Upper lobe of left lung (tissue), 6 donors: ENCODE measurements at regions not wholly inside any gene's neighbourhood (a gene's known extent, or its start where the extent isn't known, plus 50 kb on each side); places are given as distances from the start of the nearest gene placed in this dataset.

Experiments
- ATAC-seq, 2 donors: fragments of 200-7000 bp; cut with Tn5 transposase; one replicate each; pipeline ENCODE4 v1.9.1; 2022; ENCODE audit warnings: mild to moderate bottlenecking in 2 of 2, moderate library complexity in 2 of 2; ENCODE audit not compliant: low FRiP score in 2 of 2
- DNase-seq, 2 donors: peaks; one replicate each; pipeline ENCODE4 v3.0.0-alpha.2; 2019 to 2020
- H3K27ac ChIP-seq, 4 donors: fragments of 200-600 bp; sonication (generic); one replicate each; pipeline ENCODE4 v1.5.1; 2016 to 2019
- H3K27me3 ChIP-seq, 4 donors: fragments of 200-600 bp; sonication (generic); one replicate each; pipeline ENCODE4 v1.5.1; 2017 to 2019
- H3K36me3 ChIP-seq, 4 donors: fragments of 200-600 bp; sonication (generic); one replicate each; pipeline ENCODE4 v1.5.1; 2016 to 2019
- H3K4me1 ChIP-seq, 4 donors: fragments of 200-600 bp; sonication (generic); one replicate each; pipeline ENCODE4 v1.5.1; 2018 to 2019
- H3K4me3 ChIP-seq, 4 donors: fragments of 200-600 bp; sonication (generic); one replicate each; pipeline ENCODE4 v1.5.1; 2017 to 2019; ENCODE audit warnings: mild to moderate bottlenecking in 2 of 4, moderate library complexity in 1 of 4
- H3K9me3 ChIP-seq, 4 donors: fragments of 200-600 bp; sonication (generic); one replicate each; pipeline ENCODE4 v1.5.1; 2018 to 2019
- EP300 ChIP-seq, 4 donors: sonication (generic); formaldehyde crosslinking; IDR thresholded peaks; one replicate each; pipeline ENCODE4 v1.5.1; 2017; ENCODE audit warnings: antibody characterized with exemption in 4 of 4, control low read depth in 2 of 4
- POLR2A ChIP-seq, 4 donors: fragments of 450-650 bp; IDR thresholded peaks; one replicate each; pipeline ENCODE4 v1.5.1; 2016 to 2017; ENCODE audit warnings: antibody characterized with exemption in 4 of 4, mild to moderate bottlenecking in 2 of 4
- POLR2AphosphoS5 ChIP-seq, 2 donors: sonication (generic); formaldehyde crosslinking; IDR thresholded peaks; one replicate each; pipeline ENCODE4 v1.5.1; 2017; ENCODE audit warnings: antibody characterized with exemption in 2 of 2
- WGBS, 2 donors: methylation state at CpG; one replicate each; pipeline ENCODE4 v1.1.5; 2017 to 2018; 5-methylcytosine and 5-hydroxymethylcytosine counted together
- TF ChIP-seq, protein P1 (sequence below), 6 experiments: fragments of 450-650 bp in 4 of 6; fragments of 200-600 bp in 2 of 6; sonication (generic) in 2 of 6; IDR thresholded peaks; one replicate each; pipeline ENCODE4 v1.5.1; 2016 to 2019; ENCODE audit warnings: antibody characterized with exemption in 6 of 6
- donor health status: DM: no; HTN: no; CAD: no; lungs with moderate emphysema.
- donor health status: DM: no; HTN: yes; CAD: no; lungs with severe emphysema.

DNA sequence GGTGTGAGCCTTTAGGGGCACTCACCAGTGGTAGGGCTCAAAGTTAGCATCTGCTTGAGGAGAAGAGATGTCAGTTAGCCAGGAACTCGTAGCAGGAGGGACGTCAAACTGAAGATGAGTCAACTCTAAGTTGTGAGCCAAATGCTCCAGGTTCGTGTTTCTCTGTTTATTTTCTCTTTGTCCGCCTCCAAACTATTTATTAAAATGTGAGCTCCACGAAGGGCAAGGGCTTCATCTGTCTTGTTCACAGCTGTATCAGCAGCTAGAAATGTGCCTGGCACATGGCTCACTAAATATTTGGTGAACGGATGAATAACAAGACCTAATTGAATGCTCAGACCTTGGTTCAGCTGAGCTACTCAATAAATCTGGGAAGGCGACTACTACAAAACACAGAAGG, 248.9 kb downstream of the BCOR start:
- ATAC-seq = peak in 1 of 2 donors; percentile 16
- H3K4me1 ChIP-seq = peaks cover 0 to 4% (median 0%) of the 10 kb centered on the region in 4 donors
- 79 to 88% methylated on average over 7 of the region's 7 CpGs for WGBS, 2 donors
- H3K27me3 ChIP-seq = no peaks in the 10 kb centered on the region
- no peak for TF ChIP-seq POLR2A (IDR thresholded peaks at IDR 0.05)
- TF ChIP-seq, protein P1, sequence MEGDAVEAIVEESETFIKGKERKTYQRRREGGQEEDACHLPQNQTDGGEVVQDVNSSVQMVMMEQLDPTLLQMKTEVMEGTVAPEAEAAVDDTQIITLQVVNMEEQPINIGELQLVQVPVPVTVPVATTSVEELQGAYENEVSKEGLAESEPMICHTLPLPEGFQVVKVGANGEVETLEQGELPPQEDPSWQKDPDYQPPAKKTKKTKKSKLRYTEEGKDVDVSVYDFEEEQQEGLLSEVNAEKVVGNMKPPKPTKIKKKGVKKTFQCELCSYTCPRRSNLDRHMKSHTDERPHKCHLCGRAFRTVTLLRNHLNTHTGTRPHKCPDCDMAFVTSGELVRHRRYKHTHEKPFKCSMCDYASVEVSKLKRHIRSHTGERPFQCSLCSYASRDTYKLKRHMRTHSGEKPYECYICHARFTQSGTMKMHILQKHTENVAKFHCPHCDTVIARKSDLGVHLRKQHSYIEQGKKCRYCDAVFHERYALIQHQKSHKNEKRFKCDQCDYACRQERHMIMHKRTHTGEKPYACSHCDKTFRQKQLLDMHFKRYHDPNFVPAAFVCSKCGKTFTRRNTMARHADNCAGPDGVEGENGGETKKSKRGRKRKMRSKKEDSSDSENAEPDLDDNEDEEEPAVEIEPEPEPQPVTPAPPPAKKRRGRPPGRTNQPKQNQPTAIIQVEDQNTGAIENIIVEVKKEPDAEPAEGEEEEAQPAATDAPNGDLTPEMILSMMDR (IDR thresholded peaks at IDR 0.05) = no peak
- TF ChIP-seq EP300 (IDR thresholded peaks at IDR 0.05) = no peak
- no peak for TF ChIP-seq POLR2AphosphoS5 (IDR thresholded peaks at IDR 0.05)
- no peak for DNase-seq
- no peak overlapping the region for H3K4me3 ChIP-seq
- no peak overlapping the region for H3K27ac ChIP-seq
- H3K36me3 ChIP-seq = no peaks in the 10 kb centered on the region
- H3K9me3 ChIP-seq = no peaks in the 10 kb centered on the region

DNA sequence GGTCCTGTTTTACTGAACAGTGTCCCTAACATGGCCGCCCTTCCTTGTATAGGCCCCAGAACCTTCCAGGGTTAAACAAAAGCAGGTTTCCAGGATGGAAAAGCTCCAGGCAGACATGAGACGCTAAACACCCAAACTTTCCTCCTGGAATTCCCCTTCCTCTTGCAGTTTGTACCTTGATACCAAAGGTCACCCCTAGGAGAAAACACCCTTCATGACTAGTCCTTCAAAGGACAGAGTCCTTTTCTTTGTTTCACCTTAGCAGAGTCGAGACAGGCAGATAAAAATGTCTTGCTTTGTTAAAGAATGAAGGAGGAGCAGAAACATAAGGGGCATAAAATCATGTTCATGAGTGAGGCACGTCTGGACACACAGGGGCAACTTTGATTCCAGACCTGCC, 247.5 kb downstream of the BCOR start:
- WGBS, 2 donors = 65 to 68% methylated on average over 4 of the region's 4 CpGs
- Histone ChIP-seq H3K4me1 (peaks cover under 1 to 8% (median 4%) of the 10 kb centered on the region in 4 donors), H3K27me3 (no peaks in the 10 kb centered on the region), H3K4me3 (no peak overlapping the region), H3K36me3 (no peaks in the 10 kb centered on the region), H3K27ac (no peak overlapping the region), H3K9me3 (no peaks in the 10 kb centered on the region)
- no peak for ATAC-seq
- TF ChIP-seq, protein P1 (IDR thresholded peaks at IDR 0.05) = no peak
- TF ChIP-seq POLR2A (IDR thresholded peaks at IDR 0.05) (no peak), EP300 (IDR thresholded peaks at IDR 0.05) (no peak), POLR2AphosphoS5 (IDR thresholded peaks at IDR 0.05) (no peak)
- no peak for DNase-seq

DNA sequence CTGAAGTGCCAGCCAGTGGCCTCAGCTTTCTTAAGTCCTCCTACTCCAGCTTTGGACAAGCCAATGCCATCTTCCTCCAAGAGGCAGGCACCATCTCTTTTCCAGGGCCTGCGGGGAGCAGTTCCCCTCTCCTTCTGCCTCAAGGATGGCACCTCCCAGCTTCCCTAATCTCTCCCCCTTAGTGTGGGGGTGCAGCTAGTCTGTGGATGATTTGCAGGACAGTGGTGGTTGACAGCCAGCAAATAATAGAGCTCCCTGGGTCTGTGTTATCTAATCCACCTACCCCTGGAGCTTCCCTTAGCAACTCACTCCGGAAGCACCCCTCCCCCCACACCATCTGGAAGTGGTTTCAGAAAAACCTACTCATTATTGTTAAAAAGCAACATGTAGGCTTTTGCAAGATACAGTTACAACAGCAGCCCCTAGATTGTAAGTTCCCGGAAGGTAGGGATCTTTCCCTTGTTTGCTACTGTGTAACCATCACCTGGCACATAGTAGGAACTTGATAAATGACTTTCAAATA, 247.1 kb downstream of the BCOR start:
- no peak overlapping the region for H3K27ac ChIP-seq
- TF ChIP-seq EP300 (IDR thresholded peaks at IDR 0.05) (no peak), POLR2AphosphoS5 (IDR thresholded peaks at IDR 0.05) (no peak), POLR2A (IDR thresholded peaks at IDR 0.05) (no peak)
- TF ChIP-seq, protein P1 (IDR thresholded peaks at IDR 0.05) = no peak
- H3K27me3 ChIP-seq = no peaks in the 10 kb centered on the region
- ATAC-seq (no peak), DNase-seq (no peak)
- no peak overlapping the region for H3K4me3 ChIP-seq
- WGBS, 2 donors = 68 to 84% methylated on average over 2 to 3 of the region's 3 CpGs
- H3K36me3 ChIP-seq = no peaks in the 10 kb centered on the region
- no peaks in the 10 kb centered on the region for H3K9me3 ChIP-seq
- H3K4me1 ChIP-seq = peaks cover 4 to 9% (median 7%) of the 10 kb centered on the region in 4 donors

DNA sequence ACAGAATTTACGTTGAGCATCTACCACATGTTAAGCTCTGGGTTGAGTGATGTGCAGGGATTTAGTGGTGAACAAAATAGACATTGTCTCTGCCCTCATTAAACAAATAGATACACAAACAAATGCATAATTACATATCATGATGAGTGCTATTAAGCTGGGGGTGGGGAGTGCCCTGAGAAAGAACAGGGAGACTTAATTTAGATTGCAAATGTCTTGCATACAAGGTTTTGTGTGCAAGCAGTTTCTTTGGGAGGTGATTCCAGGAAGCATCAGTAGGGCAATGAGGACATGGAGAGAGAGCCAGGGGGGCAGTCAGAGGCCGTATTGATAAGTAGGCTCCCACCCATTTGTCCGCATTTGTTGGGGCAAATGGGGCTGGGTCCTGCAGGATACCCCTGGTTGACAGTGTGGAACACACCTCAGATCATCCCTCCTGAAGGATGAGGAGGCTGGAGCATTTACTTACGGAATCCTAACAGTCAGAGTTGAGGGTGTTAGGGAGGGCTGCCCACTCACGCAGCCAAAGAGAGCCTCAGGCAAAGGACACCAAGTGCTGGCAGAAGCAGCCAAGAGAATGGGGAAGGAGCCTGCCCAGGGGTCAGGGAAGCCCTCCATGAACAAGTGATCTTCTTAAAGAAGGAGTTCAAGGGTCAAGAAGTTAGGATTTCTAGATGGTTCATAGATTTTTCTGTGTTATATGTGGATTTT, 245.9 kb downstream of the BCOR start:
- Histone ChIP-seq H3K9me3 (no peaks in the 10 kb centered on the region), H3K27me3 (no peaks in the 10 kb centered on the region), H3K4me1 (peaks cover 6 to 21% (median 14%) of the 10 kb centered on the region in 4 donors), H3K4me3 (no peak overlapping the region), H3K27ac (no peak overlapping the region), H3K36me3 (no peaks in the 10 kb centered on the region)
- 70 to 96% methylated on average over 4 to 5 of the region's 5 CpGs for WGBS, 2 donors
- TF ChIP-seq, protein P1 (IDR thresholded peaks at IDR 0.05) = no peak
- TF ChIP-seq POLR2AphosphoS5 (IDR thresholded peaks at IDR 0.05) (no peak), EP300 (IDR thresholded peaks at IDR 0.05) (no peak), POLR2A (IDR thresholded peaks at IDR 0.05) (no peak)
- no peak for ATAC-seq
- no peak for DNase-seq

DNA sequence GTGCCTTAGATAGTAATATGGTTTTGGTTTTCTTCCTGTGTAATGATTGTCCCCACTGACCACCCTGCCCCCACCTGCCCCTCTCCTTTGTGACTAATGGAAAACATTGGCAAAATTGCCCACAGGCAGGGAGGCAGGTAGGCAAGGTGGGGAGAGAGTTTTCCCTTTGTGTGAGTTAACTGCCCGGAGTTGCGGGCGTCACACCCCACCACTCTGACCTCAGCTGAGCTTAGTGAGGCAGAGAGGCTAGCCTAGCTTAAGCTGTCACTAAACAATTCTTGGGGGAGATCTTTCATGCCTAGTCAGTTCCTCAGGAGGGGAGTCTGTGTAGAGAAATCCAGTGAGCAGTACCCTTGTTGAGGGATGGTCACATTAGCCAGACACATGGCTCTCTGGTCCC, 245.3 kb downstream of the BCOR start:
- H3K9me3 ChIP-seq = no peaks in the 10 kb centered on the region
- no peaks in the 10 kb centered on the region for H3K36me3 ChIP-seq
- H3K27ac ChIP-seq = no peak overlapping the region
- WGBS, 2 donors = 87 to 93% methylated on average over 3 of the region's 3 CpGs
- ATAC-seq (no peak), DNase-seq (no peak)
- no peaks in the 10 kb centered on the region for H3K27me3 ChIP-seq
- peaks cover 6 to 23% (median 14%) of the 10 kb centered on the region in 4 donors for H3K4me1 ChIP-seq
- TF ChIP-seq, protein P1 (IDR thresholded peaks at IDR 0.05) = no peak
- no peak for TF ChIP-seq POLR2A (IDR thresholded peaks at IDR 0.05)
- no peak for TF ChIP-seq EP300 (IDR thresholded peaks at IDR 0.05)
- no peak for TF ChIP-seq POLR2AphosphoS5 (IDR thresholded peaks at IDR 0.05)
- no peak overlapping the region for H3K4me3 ChIP-seq
